Activated CD8-positive, alpha-beta T cell treated with anti-CD3 and anti-CD28 coated beads for 36 hours (primary cell): ENCODE measurements at regions not wholly inside any gene's neighbourhood (a gene's known extent, or its start where the extent isn't known, plus 50 kb on each side); places are given as distances from the start of the nearest gene placed in this dataset.

Experiments
- ATAC-seq: fragments of 200-7000 bp; cut with Tn5 transposase; one replicate; pipeline ENCODE4 v1.10.0; 2021; ENCODE audit warnings: mild to moderate bottlenecking, moderate library complexity
- CTCF ChIA-PET: fragments of 350-600 bp; sonication (Branson Sonifier 250); formaldehyde crosslinking; loops from one replicate; lab custom pipeline; 2021; ENCODE audit warnings: antibody characterized with exemption; lab: Charles Lee
- POLR2A ChIA-PET: fragments of 350-600 bp; sonication (Branson Sonifier 250); formaldehyde crosslinking; loops from one replicate; lab custom pipeline; 2021; ENCODE audit warnings: antibody characterized with exemption; lab: Charles Lee
- DNase-seq: peaks from one replicate; pipeline ENCODE4 v3.0.0-alpha.2; 2020
- H3K27ac Mint-ChIP-seq: one replicate; pipeline ENCODE4 v1.8.0; 2021; ENCODE audit warnings: mild to moderate bottlenecking, mixed read lengths
- H3K27me3 Mint-ChIP-seq: one replicate; pipeline ENCODE4 v1.8.0; 2021; ENCODE audit warnings: mixed read lengths
- H3K36me3 Mint-ChIP-seq: one replicate; pipeline ENCODE4 v1.8.0; 2021; ENCODE audit warnings: low read depth, mixed read lengths
- H3K4me1 Mint-ChIP-seq: one replicate; pipeline ENCODE4 v1.8.0; 2021; ENCODE audit warnings: low read depth, mixed read lengths
- H3K4me3 Mint-ChIP-seq: one replicate; pipeline ENCODE4 v1.8.0; 2021; ENCODE audit warnings: mild to moderate bottlenecking, moderate library complexity, mixed read lengths
- H3K9me3 Mint-ChIP-seq: one replicate; pipeline ENCODE4 v1.8.0; 2021; ENCODE audit warnings: mixed read lengths
- CTCF ChIP-seq: fragments of 200-600 bp; IDR thresholded peaks from one replicate; pipeline ENCODE4 v1.8.0; 2022; ENCODE audit warnings: antibody characterized with exemption, mild to moderate bottlenecking
- intact Hi-C: fragments of 100-400 bp; cut with micrococcal nuclease; formaldehyde crosslinking; loops from one replicate; pipeline ENCODE4 v1.10.0; 2022

GRCh38 chr1:147077936-147078605, 94.2 kb downstream of the PRKAB2 start:
- ATAC-seq: no peak
- Mint-ChIP-seq H3K9me3 (no peaks in the 10 kb centered on the region), H3K36me3 (no peaks in the 10 kb centered on the region), H3K4me3 (no peak overlapping the region), H3K27me3 (peaks cover 68% of the 10 kb centered on the region), H3K4me1 (peaks cover 32% of the 10 kb centered on the region), H3K27ac (no peak overlapping the region)
- intact Hi-C loops: no loop called here
- CTCF ChIA-PET: no interaction called here
- no peak for DNase-seq
- POLR2A ChIA-PET: no interaction called here
- TF ChIP-seq CTCF: no peak

GRCh38 chr1:147077523-147077922, 94.7 kb downstream of the PRKAB2 start:
- ChIA-PET POLR2A (interaction anchor here (0.6 kb wide), 1 partner anchor 84 kb away, joined by 3 read pairs; no protein-coding TSS in a partner anchor), CTCF (no interaction called here)
- peaks cover 66% of the 10 kb centered on the region for H3K27me3 Mint-ChIP-seq
- H3K4me3 Mint-ChIP-seq: no peak overlapping the region
- H3K9me3 Mint-ChIP-seq: no peaks in the 10 kb centered on the region
- ATAC-seq (no peak), DNase-seq (no peak)
- H3K27ac Mint-ChIP-seq: no peak overlapping the region
- peaks cover 32% of the 10 kb centered on the region for H3K4me1 Mint-ChIP-seq
- H3K36me3 Mint-ChIP-seq: no peaks in the 10 kb centered on the region
- intact Hi-C loops: no loop called here
- no peak for TF ChIP-seq CTCF

- ATAC-seq: no peak
- POLR2A ChIA-PET: interaction anchor here (0.6 kb wide), 1 partner anchor 84 kb away, joined by 3 read pairs; no protein-coding TSS in a partner anchor
These were observed 95.2 kb downstream of the PRKAB2 start for GRCh38 chr1:147077081-147077480.

GRCh38 chr1:147076442-147076841, 95.8 kb downstream of the PRKAB2 start:
- TF ChIP-seq CTCF: no peak
- H3K27ac Mint-ChIP-seq: no peak overlapping the region
- ChIA-PET POLR2A (interaction anchor here (1.7 kb wide), 1 partner anchor 8 kb away, joined by 17 read pairs; no protein-coding TSS in a partner anchor), CTCF (no interaction called here)
- H3K9me3 Mint-ChIP-seq: no peaks in the 10 kb centered on the region
- peaks cover 65% of the 10 kb centered on the region for H3K27me3 Mint-ChIP-seq
- H3K4me3 Mint-ChIP-seq: no peak overlapping the region
- peaks cover 31% of the 10 kb centered on the region for H3K4me1 Mint-ChIP-seq
- intact Hi-C loops: no loop called here
- DNase-seq (no peak), ATAC-seq (no peak)
- H3K36me3 Mint-ChIP-seq: no peaks in the 10 kb centered on the region

More at GRCh38 chr1:147077081-147077480, 95.2 kb downstream of the PRKAB2 start:
- Mint-ChIP-seq H3K27ac (no peak overlapping the region), H3K36me3 (no peaks in the 10 kb centered on the region), H3K4me3 (no peak overlapping the region), H3K27me3 (peaks cover 64% of the 10 kb centered on the region), H3K9me3 (no peaks in the 10 kb centered on the region), H3K4me1 (peaks cover 28% of the 10 kb centered on the region)
- intact Hi-C loops: no loop called here
- DNase-seq: no peak
- TF ChIP-seq CTCF: no peak
- CTCF ChIA-PET: no interaction called here
